ENCODE measurements at regions not wholly inside any gene's neighbourhood (a gene's known extent, or its start where the extent isn't known, plus 50 kb on each side); places are given as distances from the start of the nearest gene placed in this dataset.

DNA sequence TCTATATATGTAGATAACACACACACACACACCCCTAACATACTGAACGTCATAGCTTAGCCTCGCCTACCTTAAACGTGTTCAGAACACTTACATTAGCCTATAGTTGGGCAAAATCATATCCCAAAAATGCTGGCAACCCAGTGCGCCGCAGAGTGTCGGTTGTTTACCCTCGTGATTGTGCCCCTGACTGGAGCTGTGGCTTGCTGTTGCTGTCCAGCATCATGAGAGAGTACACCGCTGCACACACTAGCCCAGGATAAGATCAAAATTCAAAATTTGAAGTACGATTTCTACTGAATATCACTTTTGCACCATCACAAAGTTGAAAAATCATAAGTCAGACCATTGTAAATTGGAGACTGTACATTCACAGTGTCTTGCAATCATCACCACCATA, 73.1 kb upstream of the COG2 start:
- Histone ChIP-seq H3K4me2 (ENCODE audit: low read length) (no peak overlapping the region), H3K36me3 (ENCODE audit: insufficient read depth, low read length) (no peaks in the 10 kb centered on the region), H3K9me3 (ENCODE audit: low read length) (no peaks in the 10 kb centered on the region), H2AFZ (ENCODE audit: low read depth, low read length) (no peak overlapping the region), H3K27ac (ENCODE audit: low read length) (no peak overlapping the region), H4K20me1 (ENCODE audit: insufficient read depth) (no peaks in the 10 kb centered on the region), H3K4me3 (ENCODE audit: low read length) (no peak overlapping the region), H3K9ac (ENCODE audit: low read length) (no peak overlapping the region), H3F3A (ENCODE audit: insufficient read depth, low read length, poor library complexity, severe bottlenecking) (no peaks in the 10 kb centered on the region), H3K9me2 (ENCODE audit: insufficient read depth, low read length) (no peaks in the 10 kb centered on the region), H3K79me2 (replicated peaks; ENCODE audit: insufficient read depth, low read length) (no peaks in the 10 kb centered on the region), H3K27me3 (ENCODE audit: insufficient read depth, low read depth, low read length) (no peaks in the 10 kb centered on the region)
- TF ChIP-seq POLR2AphosphoS5 (IDR thresholded peaks at IDR 0.05), result no peak
- no peak for TF ChIP-seq SMC3 (conservative IDR thresholded peaks at IDR 0.05; ENCODE audit: poor library complexity)
- TF ChIP-seq RAD21 (conservative IDR thresholded peaks at IDR 0.05), result no peak
- no peak for TF ChIP-seq MXI1 (conservative IDR thresholded peaks at IDR 0.05; ENCODE audit: poor library complexity, severe bottlenecking)
- no peak for TF ChIP-seq TAF1 (IDR thresholded peaks at IDR 0.05; ENCODE audit: low read depth)
- no peak for TF ChIP-seq EP300 (conservative IDR thresholded peaks at IDR 0.05; ENCODE audit: poor library complexity, severe bottlenecking)

DNA sequence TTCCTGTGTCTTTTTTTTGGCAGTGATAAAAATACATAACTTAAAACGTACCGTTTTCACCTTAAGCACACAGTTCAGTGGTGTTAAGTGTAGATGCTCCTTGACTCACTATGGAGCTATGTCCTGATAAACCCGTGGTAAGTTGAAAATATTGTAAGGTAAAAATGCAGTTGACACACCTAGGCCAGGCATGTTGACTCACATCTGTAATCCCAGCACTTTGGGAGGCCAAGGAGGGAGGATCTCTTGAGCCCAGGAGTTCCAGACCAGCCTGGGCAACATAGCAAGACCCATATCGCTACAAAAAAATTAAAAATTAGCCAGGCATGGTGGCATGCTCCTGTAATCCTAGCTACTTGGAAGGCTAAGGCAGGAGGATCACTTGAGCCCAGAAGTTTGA, 73.6 kb upstream of the COG2 start:
- TF ChIP-seq, protein P1, sequence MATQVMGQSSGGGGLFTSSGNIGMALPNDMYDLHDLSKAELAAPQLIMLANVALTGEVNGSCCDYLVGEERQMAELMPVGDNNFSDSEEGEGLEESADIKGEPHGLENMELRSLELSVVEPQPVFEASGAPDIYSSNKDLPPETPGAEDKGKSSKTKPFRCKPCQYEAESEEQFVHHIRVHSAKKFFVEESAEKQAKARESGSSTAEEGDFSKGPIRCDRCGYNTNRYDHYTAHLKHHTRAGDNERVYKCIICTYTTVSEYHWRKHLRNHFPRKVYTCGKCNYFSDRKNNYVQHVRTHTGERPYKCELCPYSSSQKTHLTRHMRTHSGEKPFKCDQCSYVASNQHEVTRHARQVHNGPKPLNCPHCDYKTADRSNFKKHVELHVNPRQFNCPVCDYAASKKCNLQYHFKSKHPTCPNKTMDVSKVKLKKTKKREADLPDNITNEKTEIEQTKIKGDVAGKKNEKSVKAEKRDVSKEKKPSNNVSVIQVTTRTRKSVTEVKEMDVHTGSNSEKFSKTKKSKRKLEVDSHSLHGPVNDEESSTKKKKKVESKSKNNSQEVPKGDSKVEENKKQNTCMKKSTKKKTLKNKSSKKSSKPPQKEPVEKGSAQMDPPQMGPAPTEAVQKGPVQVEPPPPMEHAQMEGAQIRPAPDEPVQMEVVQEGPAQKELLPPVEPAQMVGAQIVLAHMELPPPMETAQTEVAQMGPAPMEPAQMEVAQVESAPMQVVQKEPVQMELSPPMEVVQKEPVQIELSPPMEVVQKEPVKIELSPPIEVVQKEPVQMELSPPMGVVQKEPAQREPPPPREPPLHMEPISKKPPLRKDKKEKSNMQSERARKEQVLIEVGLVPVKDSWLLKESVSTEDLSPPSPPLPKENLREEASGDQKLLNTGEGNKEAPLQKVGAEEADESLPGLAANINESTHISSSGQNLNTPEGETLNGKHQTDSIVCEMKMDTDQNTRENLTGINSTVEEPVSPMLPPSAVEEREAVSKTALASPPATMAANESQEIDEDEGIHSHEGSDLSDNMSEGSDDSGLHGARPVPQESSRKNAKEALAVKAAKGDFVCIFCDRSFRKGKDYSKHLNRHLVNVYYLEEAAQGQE (IDR thresholded peaks at IDR 0.05; ENCODE audit: borderline replicate concordance), result no peak
- TF ChIP-seq, protein P2, sequence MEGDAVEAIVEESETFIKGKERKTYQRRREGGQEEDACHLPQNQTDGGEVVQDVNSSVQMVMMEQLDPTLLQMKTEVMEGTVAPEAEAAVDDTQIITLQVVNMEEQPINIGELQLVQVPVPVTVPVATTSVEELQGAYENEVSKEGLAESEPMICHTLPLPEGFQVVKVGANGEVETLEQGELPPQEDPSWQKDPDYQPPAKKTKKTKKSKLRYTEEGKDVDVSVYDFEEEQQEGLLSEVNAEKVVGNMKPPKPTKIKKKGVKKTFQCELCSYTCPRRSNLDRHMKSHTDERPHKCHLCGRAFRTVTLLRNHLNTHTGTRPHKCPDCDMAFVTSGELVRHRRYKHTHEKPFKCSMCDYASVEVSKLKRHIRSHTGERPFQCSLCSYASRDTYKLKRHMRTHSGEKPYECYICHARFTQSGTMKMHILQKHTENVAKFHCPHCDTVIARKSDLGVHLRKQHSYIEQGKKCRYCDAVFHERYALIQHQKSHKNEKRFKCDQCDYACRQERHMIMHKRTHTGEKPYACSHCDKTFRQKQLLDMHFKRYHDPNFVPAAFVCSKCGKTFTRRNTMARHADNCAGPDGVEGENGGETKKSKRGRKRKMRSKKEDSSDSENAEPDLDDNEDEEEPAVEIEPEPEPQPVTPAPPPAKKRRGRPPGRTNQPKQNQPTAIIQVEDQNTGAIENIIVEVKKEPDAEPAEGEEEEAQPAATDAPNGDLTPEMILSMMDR (IDR thresholded peaks at IDR 0.05; ENCODE audit: poor library complexity, severe bottlenecking), result no peak
- TF ChIP-seq EP300 (conservative IDR thresholded peaks at IDR 0.05; ENCODE audit: poor library complexity, severe bottlenecking) (no peak), RAD21 (conservative IDR thresholded peaks at IDR 0.05) (no peak), EZH2 (IDR thresholded peaks at IDR 0.05; ENCODE audit: borderline replicate concordance, insufficient read depth, low read length, poor library complexity, severe bottlenecking) (no peak), POLR2AphosphoS5 (IDR thresholded peaks at IDR 0.05) (no peak), SMC3 (conservative IDR thresholded peaks at IDR 0.05; ENCODE audit: poor library complexity) (no peak), TAF1 (IDR thresholded peaks at IDR 0.05; ENCODE audit: low read depth) (no peak), MXI1 (conservative IDR thresholded peaks at IDR 0.05; ENCODE audit: poor library complexity, severe bottlenecking) (no peak)
- Histone ChIP-seq H3K9me2 (ENCODE audit: insufficient read depth, low read length) (no peaks in the 10 kb centered on the region), H3K9ac (ENCODE audit: low read length) (no peak overlapping the region), H3K79me2 (replicated peaks; ENCODE audit: insufficient read depth, low read length) (no peaks in the 10 kb centered on the region), H3K9me3 (ENCODE audit: low read length) (no peaks in the 10 kb centered on the region), H4K20me1 (ENCODE audit: insufficient read depth) (no peaks in the 10 kb centered on the region), H3K27ac (ENCODE audit: low read length) (no peak overlapping the region), H3K4me3 (ENCODE audit: low read length) (no peak overlapping the region), H2AFZ (ENCODE audit: low read depth, low read length) (no peak overlapping the region), H3F3A (ENCODE audit: insufficient read depth, low read length, poor library complexity, severe bottlenecking) (no peaks in the 10 kb centered on the region), H3K36me3 (ENCODE audit: insufficient read depth, low read length) (no peaks in the 10 kb centered on the region), H3K27me3 (ENCODE audit: insufficient read depth, low read depth, low read length) (no peaks in the 10 kb centered on the region), H3K4me2 (ENCODE audit: low read length) (no peak overlapping the region)
